ENCODE measurements at regions not wholly inside any gene's neighbourhood (a gene's known extent, or its start where the extent isn't known, plus 50 kb on each side); places are given as distances from the start of the nearest gene placed in this dataset.

DNA sequence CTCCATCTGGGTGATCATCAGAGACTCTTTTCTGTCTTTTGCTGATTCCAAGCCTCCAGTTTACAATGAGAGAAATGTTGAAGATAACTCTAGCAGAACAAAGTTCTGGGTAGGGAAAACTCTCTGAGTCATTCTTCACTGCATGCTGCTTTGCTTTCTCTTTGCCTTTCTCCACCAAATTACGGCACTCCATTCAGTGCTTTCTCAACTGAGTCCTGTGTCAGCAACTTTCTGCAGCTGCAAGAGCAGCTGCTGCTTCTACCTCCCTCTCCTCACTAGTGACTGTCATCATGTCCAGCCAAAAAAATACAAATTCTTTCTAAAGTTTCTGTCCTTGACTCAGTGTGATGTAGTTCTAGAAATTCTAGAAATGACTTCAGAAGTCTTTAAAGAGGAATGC, 953.8 kb downstream of the IGSF11 start:
- Histone ChIP-seq H3K4me3 (ENCODE audit: low read depth, low read length) (no peak overlapping the region), H3K36me3 (ENCODE audit: control insufficient read depth, insufficient read depth, low read length) (no peaks in the 10 kb centered on the region), H3K27me3 (replicated peaks; ENCODE audit: control insufficient read depth, insufficient read depth, low read length) (no peaks in the 10 kb centered on the region), H3K9me3 (no peaks in the 10 kb centered on the region), H3K4me1 (no peaks in the 10 kb centered on the region)
- Mint-ChIP-seq H3K27me3 (ENCODE audit: insufficient read depth, unreplicated experiment) (peaks cover 2% of the 10 kb centered on the region), H3K27ac (ENCODE audit: unreplicated experiment) (no peak overlapping the region), H3K9me3 (ENCODE audit: unreplicated experiment) (no peaks in the 10 kb centered on the region), H3K36me3 (ENCODE audit: insufficient read depth, unreplicated experiment) (no peaks in the 10 kb centered on the region), H3K4me3 (ENCODE audit: unreplicated experiment) (no peak overlapping the region), H3K4me1 (ENCODE audit: low read depth, unreplicated experiment) (no peaks in the 10 kb centered on the region)
- DNase-seq = no peak
- ChIA-PET CTCF (no interaction called here), POLR2A (no interaction called here)
- intact Hi-C loops (cut with micrococcal nuclease; ENCODE audit: unreplicated experiment) = no loop called here
- BruUV-seq (replicated peaks) = no TSS peak
- TF ChIP-seq, protein P1, sequence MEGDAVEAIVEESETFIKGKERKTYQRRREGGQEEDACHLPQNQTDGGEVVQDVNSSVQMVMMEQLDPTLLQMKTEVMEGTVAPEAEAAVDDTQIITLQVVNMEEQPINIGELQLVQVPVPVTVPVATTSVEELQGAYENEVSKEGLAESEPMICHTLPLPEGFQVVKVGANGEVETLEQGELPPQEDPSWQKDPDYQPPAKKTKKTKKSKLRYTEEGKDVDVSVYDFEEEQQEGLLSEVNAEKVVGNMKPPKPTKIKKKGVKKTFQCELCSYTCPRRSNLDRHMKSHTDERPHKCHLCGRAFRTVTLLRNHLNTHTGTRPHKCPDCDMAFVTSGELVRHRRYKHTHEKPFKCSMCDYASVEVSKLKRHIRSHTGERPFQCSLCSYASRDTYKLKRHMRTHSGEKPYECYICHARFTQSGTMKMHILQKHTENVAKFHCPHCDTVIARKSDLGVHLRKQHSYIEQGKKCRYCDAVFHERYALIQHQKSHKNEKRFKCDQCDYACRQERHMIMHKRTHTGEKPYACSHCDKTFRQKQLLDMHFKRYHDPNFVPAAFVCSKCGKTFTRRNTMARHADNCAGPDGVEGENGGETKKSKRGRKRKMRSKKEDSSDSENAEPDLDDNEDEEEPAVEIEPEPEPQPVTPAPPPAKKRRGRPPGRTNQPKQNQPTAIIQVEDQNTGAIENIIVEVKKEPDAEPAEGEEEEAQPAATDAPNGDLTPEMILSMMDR (IDR thresholded peaks at IDR 0.05; ENCODE audit: insufficient read depth in 1 of 2, low read depth in 1 of 2, low read length in 1 of 2, severe bottlenecking in 1 of 2, unreplicated experiment in 1 of 2) = no peak

DNA sequence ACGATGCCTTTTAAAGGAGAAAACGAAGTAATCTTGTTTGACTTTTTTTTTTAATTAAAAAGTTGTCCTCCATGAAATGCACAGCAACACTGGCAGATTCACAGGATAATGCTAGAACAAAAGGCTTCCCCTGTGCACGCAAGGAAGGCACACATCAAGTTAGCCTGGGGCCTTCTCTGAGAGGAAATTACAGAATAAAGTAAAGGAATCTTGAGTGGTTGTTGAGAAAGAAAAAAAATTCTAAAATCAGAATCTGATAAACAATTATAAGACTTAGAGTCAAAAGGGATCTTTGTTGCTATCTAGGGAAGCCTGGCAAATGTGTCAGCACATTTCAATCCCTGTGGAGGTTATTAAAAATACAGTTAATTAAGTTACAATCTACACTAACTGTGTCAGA, 946.0 kb downstream of the IGSF11 start:
- Mint-ChIP-seq H3K9me3 (ENCODE audit: unreplicated experiment) (peaks cover 11% of the 10 kb centered on the region), H3K4me1 (ENCODE audit: low read depth, unreplicated experiment) (no peaks in the 10 kb centered on the region), H3K27ac (ENCODE audit: unreplicated experiment) (no peak overlapping the region), H3K36me3 (ENCODE audit: insufficient read depth, unreplicated experiment) (no peaks in the 10 kb centered on the region), H3K4me3 (ENCODE audit: unreplicated experiment) (no peak overlapping the region), H3K27me3 (ENCODE audit: insufficient read depth, unreplicated experiment) (no peaks in the 10 kb centered on the region)
- no TSS peak for BruUV-seq (replicated peaks)
- no peaks in the 10 kb centered on the region for H3K27me3 ChIP-seq (replicated peaks; ENCODE audit: control insufficient read depth, insufficient read depth, low read length)
- intact Hi-C loops (cut with micrococcal nuclease; ENCODE audit: unreplicated experiment) = no loop called here
- peaks cover 13% of the 10 kb centered on the region; the same call in 1 of the 2 replicates for H3K9me3 ChIP-seq
- TF ChIP-seq, protein P1 (IDR thresholded peaks at IDR 0.05; ENCODE audit: insufficient read depth in 1 of 2, low read depth in 1 of 2, low read length in 1 of 2, severe bottlenecking in 1 of 2, unreplicated experiment in 1 of 2) = no peak
- no peaks in the 10 kb centered on the region for H3K4me1 ChIP-seq
- POLR2A ChIA-PET = no interaction called here
- DNase-seq = no peak
- H3K4me3 ChIP-seq (ENCODE audit: low read depth, low read length) = no peak overlapping the region
- H3K36me3 ChIP-seq (ENCODE audit: control insufficient read depth, insufficient read depth, low read length) = no peaks in the 10 kb centered on the region
- CTCF ChIA-PET = no interaction called here

DNA sequence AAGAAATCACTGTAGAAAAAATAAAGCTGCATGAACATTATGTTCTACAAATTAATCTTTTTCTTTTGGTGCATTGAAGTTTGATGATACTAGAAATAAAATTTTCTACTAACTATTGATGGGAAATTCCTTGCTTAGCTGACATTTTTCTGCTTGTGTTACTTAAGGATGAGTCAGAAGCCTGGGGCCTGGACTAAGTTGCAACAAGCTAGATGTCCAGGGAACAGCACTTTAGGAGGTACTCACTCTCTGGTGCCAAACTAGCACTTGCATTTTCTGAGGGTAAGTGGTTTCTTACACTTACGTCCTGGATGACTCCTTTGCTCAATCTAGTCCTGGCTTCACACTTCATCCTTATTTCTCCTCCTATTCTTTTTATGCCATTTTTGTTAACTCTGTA, 945.1 kb downstream of the IGSF11 start:
- H3K27me3 Mint-ChIP-seq (ENCODE audit: insufficient read depth, unreplicated experiment) = no peaks in the 10 kb centered on the region
- no peak overlapping the region for H3K27ac Mint-ChIP-seq (ENCODE audit: unreplicated experiment)
- Histone ChIP-seq H3K27me3 (replicated peaks; ENCODE audit: control insufficient read depth, insufficient read depth, low read length) (no peaks in the 10 kb centered on the region), H3K4me1 (no peaks in the 10 kb centered on the region), H3K4me3 (ENCODE audit: low read depth, low read length) (no peak overlapping the region), H3K36me3 (ENCODE audit: control insufficient read depth, insufficient read depth, low read length) (no peaks in the 10 kb centered on the region), H3K9me3 (peaks cover 14% of the 10 kb centered on the region; the same call in 1 of the 2 replicates)
- intact Hi-C loops (cut with micrococcal nuclease; ENCODE audit: unreplicated experiment) = no loop called here
- no peak overlapping the region for H3K4me3 Mint-ChIP-seq (ENCODE audit: unreplicated experiment)
- H3K36me3 Mint-ChIP-seq (ENCODE audit: insufficient read depth, unreplicated experiment) = no peaks in the 10 kb centered on the region
- no peak for DNase-seq
- peaks cover 11% of the 10 kb centered on the region for H3K9me3 Mint-ChIP-seq (ENCODE audit: unreplicated experiment)
- BruUV-seq (replicated peaks) = no TSS peak
- ChIA-PET POLR2A (no interaction called here), CTCF (no interaction called here)
- H3K4me1 Mint-ChIP-seq (ENCODE audit: low read depth, unreplicated experiment) = no peaks in the 10 kb centered on the region
- TF ChIP-seq, protein P1 (IDR thresholded peaks at IDR 0.05; ENCODE audit: insufficient read depth in 1 of 2, low read depth in 1 of 2, low read length in 1 of 2, severe bottlenecking in 1 of 2, unreplicated experiment in 1 of 2) = no peak
